HFF-Myc (cell line): ENCODE measurements at regions not wholly inside any gene's neighbourhood (a gene's known extent, or its start where the extent isn't known, plus 50 kb on each side); places are given as distances from the start of the nearest gene placed in this dataset.
"Not testable (repeated sequence)": the region's sequence is repeated elsewhere in the genome, so short reads cannot be mapped to it uniquely, and the experiment has no call there.

Experiments used
- DNase-seq: peaks from one replicate; pipeline ENCODE4 v3.0.0-alpha.2; 2011; ENCODE audit warnings: low read depth; ENCODE audit errors: extremely low read depth
- H3K4me3 ChIP-seq: replicated peaks from 2 replicates; pipeline ENCODE4 v1.5.1; 2011; ENCODE audit warnings: low read depth, mild to moderate bottlenecking, control low read depth, low read length
- TF ChIP-seq, protein P1 (sequence below): IDR thresholded peaks from 2 replicates; pipeline ENCODE4 v1.5.1; 2012; ENCODE audit warnings: mild to moderate bottlenecking, low read depth, low read length, control low read depth; ENCODE audit errors: missing control alignments

DNA sequence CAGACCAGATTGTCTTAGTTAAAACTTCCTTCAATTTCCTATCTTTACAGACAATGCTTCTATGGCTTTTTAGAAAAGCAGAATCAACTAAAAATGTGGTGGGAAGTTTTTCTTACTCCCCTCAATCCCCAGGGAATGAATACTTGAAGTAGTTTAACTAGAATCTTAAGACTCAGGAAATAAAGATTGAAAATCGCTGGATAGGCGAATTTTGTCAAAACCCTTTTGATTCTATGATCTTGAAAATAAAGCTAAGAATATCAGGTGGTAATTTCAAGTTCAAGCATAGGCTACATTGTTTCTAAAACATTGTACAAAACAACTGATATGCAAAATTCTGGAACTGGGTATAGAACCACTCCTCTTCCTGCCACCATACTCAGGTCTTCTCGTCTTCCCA lies 276.5 kb upstream of the GK2 start:
- no peak for DNase-seq
- TF ChIP-seq, protein P1, sequence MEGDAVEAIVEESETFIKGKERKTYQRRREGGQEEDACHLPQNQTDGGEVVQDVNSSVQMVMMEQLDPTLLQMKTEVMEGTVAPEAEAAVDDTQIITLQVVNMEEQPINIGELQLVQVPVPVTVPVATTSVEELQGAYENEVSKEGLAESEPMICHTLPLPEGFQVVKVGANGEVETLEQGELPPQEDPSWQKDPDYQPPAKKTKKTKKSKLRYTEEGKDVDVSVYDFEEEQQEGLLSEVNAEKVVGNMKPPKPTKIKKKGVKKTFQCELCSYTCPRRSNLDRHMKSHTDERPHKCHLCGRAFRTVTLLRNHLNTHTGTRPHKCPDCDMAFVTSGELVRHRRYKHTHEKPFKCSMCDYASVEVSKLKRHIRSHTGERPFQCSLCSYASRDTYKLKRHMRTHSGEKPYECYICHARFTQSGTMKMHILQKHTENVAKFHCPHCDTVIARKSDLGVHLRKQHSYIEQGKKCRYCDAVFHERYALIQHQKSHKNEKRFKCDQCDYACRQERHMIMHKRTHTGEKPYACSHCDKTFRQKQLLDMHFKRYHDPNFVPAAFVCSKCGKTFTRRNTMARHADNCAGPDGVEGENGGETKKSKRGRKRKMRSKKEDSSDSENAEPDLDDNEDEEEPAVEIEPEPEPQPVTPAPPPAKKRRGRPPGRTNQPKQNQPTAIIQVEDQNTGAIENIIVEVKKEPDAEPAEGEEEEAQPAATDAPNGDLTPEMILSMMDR: no peak
- no peak overlapping the region for H3K4me3 ChIP-seq

- H3K4me3 ChIP-seq: no peak overlapping the region
- TF ChIP-seq, protein P1: no peak
- no peak for DNase-seq
Observed at GRCh38 chr4:79682801-79683530, 274.9 kb upstream of the GK2 start.

DNA sequence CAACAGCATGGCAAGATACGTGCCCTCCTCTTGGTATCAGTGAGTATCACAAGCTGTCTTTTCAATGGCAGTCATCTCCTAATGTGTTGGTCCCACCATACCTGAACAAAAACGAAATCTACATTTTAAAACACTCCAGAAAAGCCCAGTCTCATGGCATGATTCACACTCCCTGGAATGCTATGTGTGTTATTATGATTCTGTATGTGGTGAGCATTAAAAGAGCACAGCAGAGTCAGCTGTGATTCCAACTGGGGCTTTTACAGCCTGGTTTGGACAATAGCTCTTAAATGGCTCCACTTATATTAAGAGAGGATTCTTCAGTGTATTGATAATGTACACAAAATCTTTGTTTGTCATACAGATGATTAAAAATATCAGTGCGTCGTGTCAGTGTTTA lies 274.1 kb upstream of the GK2 start:
- DNase-seq: no peak
- TF ChIP-seq, protein P1: no peak
- H3K4me3 ChIP-seq: no peak overlapping the region

- no peak for DNase-seq
- TF ChIP-seq, protein P1: no peak
- H3K4me3 ChIP-seq: no peak overlapping the region
Observed at GRCh38 chr4:79679859-79680258, 271.8 kb upstream of the GK2 start.

DNA sequence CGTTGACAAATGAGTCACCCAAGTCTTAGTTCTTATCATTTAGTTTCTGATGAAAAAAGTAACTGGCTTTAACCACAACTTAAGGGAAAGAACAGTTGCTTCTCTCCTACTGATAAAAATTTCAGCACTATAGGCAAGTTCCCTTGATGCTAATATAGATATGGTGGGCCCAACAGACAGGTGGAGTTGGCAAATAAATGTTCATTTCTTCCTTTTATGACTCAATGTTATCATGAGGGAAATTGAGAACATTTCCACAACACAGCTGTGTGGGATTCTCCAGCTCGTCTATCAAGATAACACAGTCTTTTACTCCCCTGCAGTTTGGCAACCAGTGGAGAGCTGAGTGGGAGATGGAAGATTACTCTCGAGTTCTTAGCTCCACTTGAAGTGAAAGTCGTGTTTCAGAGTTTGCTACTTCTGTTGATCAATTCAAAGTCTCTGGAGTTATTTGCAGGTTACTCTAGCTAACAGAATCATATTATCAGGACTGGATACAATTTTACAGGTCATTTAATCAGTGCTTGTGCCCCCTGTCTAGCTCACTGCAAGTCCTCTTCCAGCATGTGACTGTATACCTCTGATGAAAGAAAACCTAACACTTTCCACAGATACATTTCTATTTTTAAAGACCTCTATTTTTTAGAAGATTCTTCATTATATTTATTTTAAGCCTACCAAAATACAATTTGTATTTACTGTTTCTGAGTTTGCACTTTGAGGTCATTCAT lies 270.6 kb upstream of the GK2 start:
- DNase-seq: no peak
- TF ChIP-seq, protein P1: no peak
- no peak overlapping the region for H3K4me3 ChIP-seq

DNA sequence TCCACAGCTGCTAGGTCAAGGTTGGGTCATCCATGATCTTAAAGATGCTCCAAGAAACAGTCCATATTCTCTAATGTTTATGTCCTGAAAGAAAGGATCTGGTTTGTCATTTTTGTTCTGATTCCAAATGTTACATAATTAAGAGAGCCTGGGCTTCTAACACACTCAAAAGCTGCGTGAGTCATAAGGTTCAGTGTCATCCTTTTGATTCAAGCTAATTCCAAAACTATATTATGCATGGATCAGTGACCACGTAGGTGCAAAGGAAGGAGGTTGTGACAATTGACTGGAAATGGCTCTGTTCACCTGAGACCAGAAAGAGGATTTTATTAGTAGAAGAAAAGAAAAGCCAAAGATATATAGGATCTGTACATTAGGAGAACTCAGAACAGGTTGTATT lies 268.7 kb upstream of the GK2 start:
- DNase-seq: no peak
- TF ChIP-seq, protein P1: no peak

GRCh38 chr4:79674906-79675305 lies 266.9 kb upstream of the GK2 start:
- H3K4me3 ChIP-seq: not testable (repeated sequence)

More for the DNA sequence above, 268.7 kb upstream of the GK2 start:
- no peak overlapping the region for H3K4me3 ChIP-seq

More at GRCh38 chr4:79674906-79675305, 266.9 kb upstream of the GK2 start:
- not testable (repeated sequence) for DNase-seq
